ENCODE measurements at regions not wholly inside any gene's neighbourhood (a gene's known extent, or its start where the extent isn't known, plus 50 kb on each side); places are given as distances from the start of the nearest gene placed in this dataset.
A peak's percentile ranks its signal among the peaks of the same experiment; 100 is the strongest.

DNA sequence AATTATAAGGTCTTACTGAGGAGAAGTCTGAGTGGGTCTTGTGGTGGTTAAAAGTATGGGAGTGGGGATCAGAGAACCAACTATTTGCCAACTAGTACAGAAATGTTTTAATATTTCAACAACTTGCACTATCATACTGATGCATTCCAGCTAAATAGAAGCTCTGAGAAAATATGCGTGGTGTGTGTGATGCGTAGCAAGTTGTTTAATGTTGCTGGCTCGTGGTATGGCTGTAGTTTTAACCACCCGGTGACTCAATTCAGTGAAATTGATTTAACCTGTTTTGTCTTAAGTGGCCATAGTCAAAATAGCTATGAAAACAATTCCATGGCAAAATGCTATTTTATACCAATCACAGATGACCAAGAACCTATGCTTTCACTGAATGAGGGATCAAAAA, 176.5 kb upstream of the SLC24A2 start:
- H3K36me3 Mint-ChIP-seq = no peaks in the 10 kb centered on the region
- H3K4me1 Mint-ChIP-seq = no peaks in the 10 kb centered on the region
- no peaks in the 10 kb centered on the region for H3K9me3 Mint-ChIP-seq
- no peak overlapping the region for H3K27ac Mint-ChIP-seq
- DNase-seq (ENCODE audit: low spot score in 2 of 2) (no peak), ATAC-seq (no peak)
- H3K4me3 Mint-ChIP-seq = no peak overlapping the region

DNA sequence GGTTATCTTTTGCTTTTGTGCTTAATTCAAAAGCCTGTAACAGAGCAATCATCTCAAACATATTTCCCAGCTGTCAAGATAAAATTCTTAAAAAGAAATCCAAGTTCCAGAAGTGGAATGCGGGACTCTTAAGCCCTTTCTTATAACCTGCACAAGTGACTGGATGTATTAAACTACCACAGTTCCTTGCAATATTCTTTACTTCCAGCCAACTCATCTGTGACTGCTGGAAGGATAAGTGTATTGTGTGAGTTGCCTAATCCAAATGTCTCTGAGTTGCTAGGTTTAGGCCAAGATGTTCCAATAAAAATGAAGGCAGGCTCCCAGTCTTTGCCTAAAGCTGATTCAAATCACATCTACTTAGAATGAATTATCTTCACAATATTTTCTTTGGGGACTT, 159.2 kb upstream of the SLC24A2 start:
- Mint-ChIP-seq H3K36me3 (no peaks in the 10 kb centered on the region), H3K9me3 (no peaks in the 10 kb centered on the region), H3K4me1 (no peaks in the 10 kb centered on the region), H3K4me3 (no peak overlapping the region), H3K27ac (no peak overlapping the region)
- DNase-seq (ENCODE audit: low spot score in 2 of 2) (no peak), ATAC-seq (no peak)

DNA sequence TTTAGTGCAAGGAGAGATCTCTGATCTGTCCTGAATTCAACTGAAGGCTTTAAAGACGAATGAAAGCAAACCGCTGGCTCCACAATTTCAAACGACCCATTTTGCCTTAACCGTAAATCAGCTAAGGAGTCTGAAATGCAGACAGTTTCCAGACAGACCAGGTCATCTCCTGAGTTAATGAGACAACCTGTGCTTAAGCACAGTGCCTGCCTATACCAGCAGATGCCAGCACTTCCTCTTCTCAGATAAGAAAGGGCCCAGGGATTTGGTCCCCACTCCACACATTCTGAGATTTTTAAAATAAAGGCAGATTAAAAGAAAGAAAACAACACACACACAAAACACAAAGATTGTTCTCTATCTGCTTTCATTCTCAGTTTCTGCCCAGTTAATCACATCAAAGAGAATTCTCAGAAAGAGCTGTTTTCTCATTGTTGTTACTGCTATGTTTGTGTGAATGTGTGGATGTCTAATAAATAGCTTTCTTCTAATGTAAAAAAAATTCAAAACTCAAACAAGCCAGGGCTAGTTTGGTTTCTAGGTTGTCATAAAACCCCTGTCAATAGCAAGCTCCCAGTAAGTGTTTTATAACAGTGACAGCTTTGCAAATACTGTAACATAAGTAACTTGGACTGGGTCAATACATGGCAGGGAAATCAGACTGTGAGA, 157.7 kb upstream of the SLC24A2 start:
- Mint-ChIP-seq H3K9me3 (no peaks in the 10 kb centered on the region), H3K27ac (no peak overlapping the region), H3K4me3 (no peak overlapping the region), H3K4me1 (no peaks in the 10 kb centered on the region), H3K36me3 (no peaks in the 10 kb centered on the region)
- ATAC-seq (peak; percentile 67), DNase-seq (ENCODE audit: low spot score in 2 of 2) (no peak)

DNA sequence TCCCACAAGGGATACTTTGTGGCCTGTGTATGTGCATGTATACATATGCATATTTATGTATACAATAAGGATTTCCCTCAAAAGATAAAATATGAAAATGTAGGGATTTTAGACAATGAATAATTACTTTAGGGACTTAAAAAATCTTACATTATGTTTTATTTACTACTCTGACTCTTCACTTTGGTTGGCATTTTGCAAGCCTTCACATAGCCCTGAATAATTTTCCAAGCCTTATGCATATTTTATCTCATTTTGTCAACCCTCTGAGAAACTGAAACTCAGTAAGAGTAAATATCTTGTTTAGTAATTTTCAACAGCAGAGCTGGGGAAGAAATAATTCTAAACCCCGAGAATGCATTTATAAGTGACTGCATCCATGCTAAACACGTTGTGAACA, 153.0 kb upstream of the SLC24A2 start:
- H3K9me3 Mint-ChIP-seq = no peaks in the 10 kb centered on the region

DNA sequence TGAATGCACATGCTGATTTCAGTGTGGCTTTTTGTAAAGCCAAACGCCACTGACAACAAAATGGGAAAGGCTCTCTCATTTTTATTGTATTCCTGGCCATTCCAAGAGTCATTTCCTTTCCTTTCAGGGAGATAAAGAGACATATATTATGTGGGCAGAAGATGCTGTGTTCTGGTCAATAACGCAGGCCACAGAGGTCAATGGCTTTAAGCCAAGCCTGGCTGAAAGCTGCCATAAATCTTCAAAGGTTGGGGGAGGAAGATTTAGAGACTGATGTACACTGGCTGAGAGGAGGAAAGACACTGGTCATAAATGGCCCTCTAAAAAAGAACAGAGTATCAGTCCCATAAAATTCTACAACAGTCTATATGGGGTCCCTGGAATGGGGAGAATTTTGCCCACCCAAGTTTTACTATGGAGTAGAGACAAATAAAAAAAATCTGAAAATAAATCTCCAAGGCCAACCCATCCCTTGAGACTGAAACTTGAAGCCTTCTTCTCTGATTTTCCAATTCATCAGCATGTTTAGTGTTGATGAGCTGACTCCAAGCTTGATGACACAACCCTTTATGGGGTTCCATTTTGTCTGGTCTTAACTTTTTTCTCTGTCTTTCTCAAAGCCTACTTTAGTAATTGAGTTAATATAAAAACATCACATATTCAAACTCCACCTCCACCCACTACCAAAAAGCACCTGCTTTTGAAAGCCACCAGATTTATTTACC, 152.1 kb upstream of the SLC24A2 start:
- Mint-ChIP-seq H3K36me3 (no peaks in the 10 kb centered on the region), H3K4me1 (no peaks in the 10 kb centered on the region), H3K27ac (no peak overlapping the region), H3K4me3 (no peak overlapping the region), H3K9me3 (no peaks in the 10 kb centered on the region)
- ATAC-seq (no peak), DNase-seq (ENCODE audit: low spot score in 2 of 2) (no peak)

More for the DNA sequence above, 153.0 kb upstream of the SLC24A2 start:
- ATAC-seq (no peak), DNase-seq (ENCODE audit: low spot score in 2 of 2) (no peak)
- Mint-ChIP-seq H3K4me1 (no peaks in the 10 kb centered on the region), H3K4me3 (no peak overlapping the region), H3K36me3 (no peaks in the 10 kb centered on the region), H3K27ac (no peak overlapping the region)

DNA sequence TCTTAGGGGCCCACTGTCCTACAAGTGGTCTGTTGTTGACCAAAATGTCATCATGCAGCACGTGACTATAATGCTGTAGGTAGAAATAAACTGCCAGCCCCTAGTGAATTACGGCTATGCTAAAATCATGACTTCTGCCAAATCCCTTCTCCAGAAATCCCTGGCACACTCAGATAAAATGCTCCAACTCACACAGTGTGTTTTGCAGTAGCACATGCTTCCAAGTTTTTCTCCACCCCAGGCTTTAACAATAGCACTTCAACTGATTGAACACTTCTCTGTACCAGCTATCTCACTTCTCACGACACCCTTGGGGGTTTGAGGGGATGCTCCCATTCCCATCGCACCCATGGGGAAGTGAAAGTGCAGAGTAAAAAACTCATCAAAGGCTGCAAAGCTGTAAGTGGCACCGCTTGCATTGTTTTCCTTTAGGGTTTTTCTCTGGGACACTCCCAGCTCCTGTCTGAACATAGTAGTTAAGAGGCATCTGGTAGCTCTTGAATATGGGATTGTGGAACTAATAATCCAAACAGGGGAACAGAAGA, 151.0 kb upstream of the SLC24A2 start:
- Mint-ChIP-seq H3K27ac (no peak overlapping the region), H3K9me3 (no peaks in the 10 kb centered on the region), H3K4me3 (no peak overlapping the region), H3K4me1 (no peaks in the 10 kb centered on the region), H3K36me3 (no peaks in the 10 kb centered on the region)
- no peak for DNase-seq (ENCODE audit: low spot score in 2 of 2)
- ATAC-seq = no peak

DNA sequence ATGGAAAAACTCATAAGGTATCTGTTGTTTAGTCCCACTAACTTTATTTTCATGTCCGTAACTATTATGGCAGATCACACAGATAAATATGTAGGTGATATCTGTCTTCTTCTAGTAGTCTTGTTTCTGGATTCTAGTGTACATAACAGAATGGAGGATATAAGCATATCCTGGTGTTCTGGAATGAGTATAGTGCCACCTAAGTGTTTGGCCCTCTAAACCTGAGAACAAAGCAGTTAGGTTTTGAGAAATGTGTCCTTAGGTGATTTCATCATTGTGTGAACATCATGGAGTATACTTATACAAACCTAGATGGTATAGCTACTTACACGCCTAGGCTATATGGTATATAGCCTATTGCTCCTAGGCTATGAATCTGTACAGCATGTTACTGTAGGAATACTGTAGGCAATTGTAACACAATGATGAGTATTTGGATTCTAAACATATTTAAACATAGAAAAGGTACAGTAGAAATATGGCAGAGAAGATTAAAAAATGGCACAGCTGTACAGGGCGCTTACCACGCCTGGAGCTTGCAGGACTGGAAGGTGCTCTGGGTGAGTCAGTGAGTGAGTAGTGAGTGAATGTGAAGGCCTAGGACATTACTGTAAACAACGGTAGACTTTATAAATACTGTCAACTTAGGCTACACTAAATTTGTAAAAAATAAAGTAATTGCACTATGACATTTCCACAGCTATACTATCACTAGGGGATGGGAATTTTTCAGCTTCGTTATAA, 150.3 kb upstream of the SLC24A2 start:
- H3K36me3 Mint-ChIP-seq = no peaks in the 10 kb centered on the region
- ATAC-seq (no peak), DNase-seq (ENCODE audit: low spot score in 2 of 2) (no peak)
- no peak overlapping the region for H3K27ac Mint-ChIP-seq
- H3K4me1 Mint-ChIP-seq = no peaks in the 10 kb centered on the region
- H3K9me3 Mint-ChIP-seq = no peaks in the 10 kb centered on the region
- H3K4me3 Mint-ChIP-seq = no peak overlapping the region

DNA sequence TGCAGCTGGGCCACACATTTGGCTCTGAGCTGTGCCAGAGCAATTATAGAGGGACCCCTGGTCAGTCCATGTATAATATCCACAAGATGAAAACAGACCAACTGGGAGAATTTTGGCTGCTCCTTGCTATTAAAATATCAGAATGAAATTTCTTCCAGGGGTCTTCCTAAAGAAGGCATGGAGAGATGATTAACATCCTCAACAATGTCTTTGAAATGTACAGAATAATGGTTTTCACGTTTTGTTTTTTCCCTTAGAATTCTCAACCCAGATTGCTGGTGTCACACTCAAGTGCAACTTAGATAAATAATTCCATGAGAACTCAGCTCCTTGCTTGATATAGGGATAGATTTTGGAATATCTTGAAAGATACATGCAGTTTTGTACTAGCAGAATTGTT, 148.3 kb upstream of the SLC24A2 start:
- ATAC-seq (no peak), DNase-seq (ENCODE audit: low spot score in 2 of 2) (no peak)
- no peaks in the 10 kb centered on the region for H3K4me1 Mint-ChIP-seq
- H3K9me3 Mint-ChIP-seq = no peaks in the 10 kb centered on the region
- no peak overlapping the region for H3K27ac Mint-ChIP-seq
- no peaks in the 10 kb centered on the region for H3K36me3 Mint-ChIP-seq
- no peak overlapping the region for H3K4me3 Mint-ChIP-seq

DNA sequence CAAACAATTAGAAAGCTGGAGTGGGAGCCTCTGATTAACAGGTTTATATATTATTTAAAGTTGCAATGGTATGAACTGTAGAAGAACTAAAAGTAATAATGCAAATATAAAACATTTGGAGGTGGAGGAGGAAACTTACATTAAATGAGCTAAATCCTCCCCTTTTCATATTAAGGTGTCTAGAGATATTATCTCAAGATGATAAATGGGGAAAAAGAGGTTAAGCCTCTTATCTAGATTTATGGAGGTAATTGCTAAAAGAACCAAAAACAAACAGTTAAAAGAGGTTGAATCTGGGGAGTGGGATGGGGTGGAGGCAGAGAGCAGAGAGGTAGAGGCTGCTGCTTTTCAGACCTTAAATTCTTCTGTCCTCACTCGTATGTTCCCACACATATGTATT, 147.8 kb upstream of the SLC24A2 start:
- no peaks in the 10 kb centered on the region for H3K36me3 Mint-ChIP-seq
- H3K27ac Mint-ChIP-seq = no peak overlapping the region
- H3K4me1 Mint-ChIP-seq = no peaks in the 10 kb centered on the region
- no peaks in the 10 kb centered on the region for H3K9me3 Mint-ChIP-seq
- no peak for DNase-seq (ENCODE audit: low spot score in 2 of 2)
- ATAC-seq = no peak
- no peak overlapping the region for H3K4me3 Mint-ChIP-seq

DNA sequence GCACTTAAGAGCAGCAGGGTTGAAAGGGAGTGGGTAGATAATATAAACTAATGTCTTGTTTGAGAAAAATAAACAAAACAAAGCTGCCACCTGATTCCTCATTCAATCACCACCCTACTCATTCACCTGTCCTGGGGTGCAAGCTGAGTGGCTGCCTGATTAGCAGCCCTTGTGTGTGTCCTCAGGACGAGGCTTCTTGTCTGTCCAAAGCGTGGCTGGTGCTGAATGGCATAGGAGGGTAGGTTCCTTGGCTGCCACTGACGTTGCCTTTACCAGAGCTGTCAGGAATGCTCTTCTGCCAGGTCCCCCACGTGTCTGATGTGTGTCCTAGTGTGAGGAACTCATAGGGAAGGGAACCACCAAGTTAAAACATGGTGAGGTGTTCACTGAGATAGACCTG, 146.6 kb upstream of the SLC24A2 start:
- no peaks in the 10 kb centered on the region for H3K36me3 Mint-ChIP-seq
- no peaks in the 10 kb centered on the region for H3K4me1 Mint-ChIP-seq
- H3K9me3 Mint-ChIP-seq = no peaks in the 10 kb centered on the region
- H3K27ac Mint-ChIP-seq = no peak overlapping the region
- no peak overlapping the region for H3K4me3 Mint-ChIP-seq
- DNase-seq (ENCODE audit: low spot score in 2 of 2) (no peak), ATAC-seq (no peak)

DNA sequence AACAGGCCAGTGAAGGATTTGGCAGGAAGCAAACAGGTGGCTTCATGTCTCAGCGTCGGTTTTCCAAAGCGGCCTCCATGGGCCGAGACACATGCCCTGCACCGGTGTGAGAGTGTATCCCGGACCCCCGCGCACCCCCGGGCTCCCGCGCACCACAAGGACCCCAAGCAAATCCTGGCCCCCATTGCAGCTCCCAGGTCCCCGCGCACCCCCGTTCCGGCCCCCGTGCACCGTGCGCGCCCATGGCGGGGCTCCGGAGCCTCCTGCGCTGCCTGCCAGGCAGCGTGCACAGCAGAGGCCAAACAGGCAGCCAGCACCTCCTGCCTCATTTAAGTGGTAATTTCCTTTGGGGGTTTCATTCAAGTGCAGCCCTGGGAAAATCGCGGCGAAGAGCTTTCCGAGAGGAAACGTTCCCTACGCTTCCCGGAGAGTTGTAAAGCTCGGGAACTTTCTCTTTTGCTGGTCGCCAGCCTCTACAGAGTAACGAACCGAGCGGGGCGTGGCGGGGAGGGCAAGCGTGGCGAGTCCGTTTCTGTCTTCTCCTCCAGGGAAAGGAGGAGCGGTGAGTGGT, 145.5 kb upstream of the SLC24A2 start:
- Mint-ChIP-seq H3K4me3 (peak overlapping the region; percentile 30), H3K36me3 (no peaks in the 10 kb centered on the region), H3K27ac (no peak overlapping the region), H3K9me3 (no peaks in the 10 kb centered on the region), H3K4me1 (no peaks in the 10 kb centered on the region)
- DNase-seq (ENCODE audit: low spot score in 2 of 2) (no peak), ATAC-seq (no peak)

DNA sequence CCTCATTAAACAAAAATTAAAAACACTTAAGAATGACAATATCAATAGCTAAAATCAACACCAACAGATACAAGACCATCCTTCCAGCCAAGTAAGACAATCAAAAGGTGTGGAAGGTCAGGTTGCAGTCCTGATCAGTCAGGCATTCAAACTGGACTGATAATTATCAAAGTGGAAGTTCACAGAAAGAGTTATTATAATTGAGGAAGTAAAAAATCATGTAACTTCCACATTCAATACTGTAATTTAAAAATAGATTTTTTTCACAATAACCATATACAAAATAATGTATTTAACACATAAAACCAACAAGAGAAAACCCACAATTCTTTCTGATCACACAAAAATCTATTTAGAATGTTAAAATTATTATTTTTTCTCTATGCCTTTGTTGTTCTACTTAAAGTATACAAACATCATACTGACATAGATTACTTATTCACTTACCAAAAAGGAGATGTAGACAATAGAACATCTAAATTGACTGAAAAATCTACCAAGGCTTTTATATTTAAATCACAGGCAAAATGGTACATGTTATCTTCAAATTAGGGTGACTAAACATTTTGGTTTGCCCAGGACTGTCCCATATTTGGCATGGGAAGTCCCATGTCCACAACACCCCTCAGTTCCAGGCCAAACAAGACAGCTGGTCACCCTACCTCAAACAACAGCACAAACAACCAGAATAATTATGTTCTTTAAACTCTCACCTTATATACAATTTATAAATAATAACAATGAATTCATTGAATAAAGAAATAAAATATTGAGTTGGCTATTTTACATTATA, 142.5 kb upstream of the SLC24A2 start:
- Mint-ChIP-seq H3K36me3 (no peaks in the 10 kb centered on the region), H3K4me1 (peaks cover 10% of the 10 kb centered on the region), H3K27ac (no peak overlapping the region), H3K9me3 (no peaks in the 10 kb centered on the region), H3K4me3 (no peak overlapping the region)
- DNase-seq (ENCODE audit: low spot score in 2 of 2) (no peak), ATAC-seq (no peak)

DNA sequence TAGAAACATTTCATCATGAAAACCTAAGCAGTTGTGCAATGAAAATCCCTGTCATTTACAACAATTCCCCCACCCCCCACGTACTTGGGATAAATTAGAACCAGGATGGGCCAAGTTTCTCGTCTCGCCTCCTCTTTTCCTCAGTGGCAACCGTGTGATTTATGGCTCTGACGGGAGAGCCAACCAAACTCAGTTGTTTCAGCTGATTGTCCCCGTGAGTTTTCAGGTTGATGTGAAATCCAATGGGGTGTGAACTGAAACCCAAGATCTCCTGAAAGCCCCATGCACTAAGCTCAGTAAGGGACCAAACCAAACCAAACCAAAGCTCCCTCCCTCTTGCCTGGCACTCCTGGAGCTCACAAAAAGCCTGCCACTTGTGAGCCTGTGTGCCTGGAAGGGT, 138.7 kb upstream of the SLC24A2 start:
- no peak overlapping the region for H3K27ac Mint-ChIP-seq
- no peak for ATAC-seq
- peaks cover 14% of the 10 kb centered on the region for H3K4me1 Mint-ChIP-seq
- H3K36me3 Mint-ChIP-seq = no peaks in the 10 kb centered on the region
- H3K9me3 Mint-ChIP-seq = no peaks in the 10 kb centered on the region
- no peak overlapping the region for H3K4me3 Mint-ChIP-seq
- DNase-seq (ENCODE audit: low spot score in 2 of 2) = no peak

DNA sequence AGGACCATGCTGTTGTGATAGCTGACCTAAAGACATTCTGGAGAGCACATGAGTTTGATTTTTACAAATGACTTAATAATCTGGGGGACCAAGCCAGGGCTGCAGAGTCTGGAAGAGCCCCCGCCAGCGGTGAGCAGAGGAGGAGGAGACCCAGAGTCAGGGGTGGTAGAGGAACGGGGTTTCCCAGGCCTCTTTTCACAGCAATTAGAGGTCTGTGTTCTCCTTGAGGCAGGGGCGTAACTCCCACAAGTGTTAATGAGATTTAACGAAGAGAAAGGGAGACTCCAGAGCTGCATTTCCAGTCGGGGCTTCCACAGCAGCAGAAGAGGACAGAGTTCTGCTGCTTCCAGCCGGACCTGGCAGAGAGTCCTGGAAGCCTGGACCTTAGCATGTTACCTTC, 137.9 kb upstream of the SLC24A2 start:
- Mint-ChIP-seq H3K4me1 (peaks cover 14% of the 10 kb centered on the region), H3K4me3 (no peak overlapping the region), H3K9me3 (no peaks in the 10 kb centered on the region), H3K27ac (no peak overlapping the region), H3K36me3 (no peaks in the 10 kb centered on the region)
- ATAC-seq = no peak
- no peak for DNase-seq (ENCODE audit: low spot score in 2 of 2)

Data from stimulated activated effector memory CD8-positive, alpha-beta T cell treated with anti-CD3 and anti-CD28 coated beads, Interleukin-12 subunit alpha, Interleukin-12 subunit beta, amount 100 ng/mL, for 72 hours (primary cell).